ENCODE measurements at regions not wholly inside any gene's neighbourhood (a gene's known extent, or its start where the extent isn't known, plus 50 kb on each side); places are given as distances from the start of the nearest gene placed in this dataset.

DNA sequence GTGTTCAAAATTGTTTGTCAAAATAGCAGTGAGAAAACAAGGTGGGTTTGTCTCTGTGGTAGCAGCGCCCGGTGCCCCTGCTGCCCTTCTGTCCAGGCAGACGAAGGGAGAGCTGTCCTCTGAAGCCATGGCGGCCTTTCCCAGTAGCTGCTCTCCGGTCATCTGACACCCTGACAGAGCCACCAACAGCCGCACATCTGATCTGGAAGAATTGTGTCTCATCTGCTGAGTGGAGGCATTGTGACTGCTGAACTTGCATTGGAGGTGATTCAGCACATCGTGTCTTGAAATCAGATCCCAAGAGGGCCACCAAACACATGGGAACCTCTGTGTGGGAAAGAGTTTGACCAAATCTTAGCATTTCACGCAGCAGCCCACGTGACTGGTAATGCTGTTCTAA, 337.6 kb upstream of the IRX1 start:
- Mint-ChIP-seq H3K27me3 (no peaks in the 10 kb centered on the region), H3K4me1 (no peaks in the 10 kb centered on the region), H3K4me3 (no peak overlapping the region)

DNA sequence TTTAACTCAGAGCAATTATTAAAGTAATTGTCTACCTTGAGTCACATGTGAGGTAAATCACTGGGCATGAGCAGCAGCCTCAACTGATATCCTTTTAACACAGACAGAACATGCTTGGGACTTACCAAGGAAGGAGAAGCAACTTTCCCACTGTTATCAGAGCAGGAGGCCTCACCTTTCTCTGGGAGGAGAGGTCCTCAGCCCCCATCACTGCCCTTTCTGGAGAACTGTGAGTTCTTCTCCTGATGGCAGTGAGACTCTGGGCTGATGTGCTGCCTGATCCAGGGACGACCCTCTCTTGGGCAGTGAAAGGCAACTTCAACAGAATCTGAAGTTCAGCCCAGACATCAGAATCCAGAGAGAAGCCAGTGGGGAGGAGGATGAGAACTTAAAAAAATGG, 343.4 kb upstream of the IRX1 start:
- no peaks in the 10 kb centered on the region for H3K4me1 Mint-ChIP-seq
- H3K9me3 Mint-ChIP-seq = peaks cover 0 to 18% of the 10 kb centered on the region in 2 donors
- H3K4me3 Mint-ChIP-seq = no peak overlapping the region
- no peak for DNase-seq
- peaks cover 12% of the 10 kb centered on the region for H3K27me3 Mint-ChIP-seq
- no peak overlapping the region for H3K27ac Mint-ChIP-seq
- ATAC-seq = no peak

More for the DNA sequence above, 337.6 kb upstream of the IRX1 start:
- DNase-seq (no peak), ATAC-seq (no peak)
- Mint-ChIP-seq H3K9me3 (peaks cover 14 to 19% of the 10 kb centered on the region in 2 donors), H3K27ac (no peak overlapping the region)

DNA sequence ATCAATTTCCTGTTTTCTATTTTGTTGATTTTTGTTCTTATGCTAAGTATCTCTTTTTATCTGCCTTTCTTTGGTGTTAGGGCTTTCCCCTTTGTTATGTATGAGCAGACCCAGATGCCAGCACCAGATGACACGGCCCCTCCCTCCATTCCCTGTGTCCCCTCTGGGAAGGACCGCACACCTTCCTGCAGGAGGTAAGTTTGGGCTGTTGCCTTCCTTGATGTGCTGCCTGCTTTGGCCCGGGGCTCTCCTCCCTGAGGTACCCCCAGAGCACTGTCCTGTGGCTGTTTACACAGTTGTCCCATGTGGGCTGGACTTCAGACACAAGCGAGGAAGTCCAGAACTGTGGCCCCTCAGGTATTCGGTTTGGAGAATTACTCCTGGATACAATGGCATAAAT, 343.8 kb upstream of the IRX1 start:
- H3K9me3 Mint-ChIP-seq = peaks cover 0 to 18% of the 10 kb centered on the region in 2 donors
- H3K4me3 Mint-ChIP-seq = no peak overlapping the region
- H3K27me3 Mint-ChIP-seq = peaks cover 12% of the 10 kb centered on the region
- H3K27ac Mint-ChIP-seq = no peak overlapping the region
- ATAC-seq (no peak), DNase-seq (no peak)
- no peaks in the 10 kb centered on the region for H3K4me1 Mint-ChIP-seq

DNA sequence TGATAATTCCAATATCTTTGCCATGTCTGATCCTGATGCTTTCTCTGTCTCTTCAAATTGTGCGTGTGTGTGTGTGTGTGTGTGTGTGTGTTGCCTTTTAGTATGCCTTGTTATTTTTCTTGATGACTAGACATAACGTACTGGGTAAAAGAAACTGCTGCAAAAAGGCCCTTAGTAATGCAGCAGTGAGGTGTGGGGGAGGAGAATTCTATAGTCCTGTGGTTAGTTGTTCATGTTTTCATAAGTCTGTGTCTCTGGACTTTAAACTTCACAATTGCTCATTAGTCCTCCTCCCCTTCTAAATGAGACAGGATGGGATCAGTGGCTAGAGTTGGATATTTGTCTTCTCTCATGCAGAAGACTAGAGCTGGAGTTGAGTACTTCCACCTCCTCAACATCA, 346.2 kb upstream of the IRX1 start:
- Mint-ChIP-seq H3K4me1 (no peaks in the 10 kb centered on the region), H3K9me3 (peaks cover 0 to 18% of the 10 kb centered on the region in 2 donors), H3K4me3 (no peak overlapping the region), H3K27ac (no peak overlapping the region), H3K27me3 (peaks cover 12% of the 10 kb centered on the region)
- ATAC-seq (no peak), DNase-seq (no peak)

DNA sequence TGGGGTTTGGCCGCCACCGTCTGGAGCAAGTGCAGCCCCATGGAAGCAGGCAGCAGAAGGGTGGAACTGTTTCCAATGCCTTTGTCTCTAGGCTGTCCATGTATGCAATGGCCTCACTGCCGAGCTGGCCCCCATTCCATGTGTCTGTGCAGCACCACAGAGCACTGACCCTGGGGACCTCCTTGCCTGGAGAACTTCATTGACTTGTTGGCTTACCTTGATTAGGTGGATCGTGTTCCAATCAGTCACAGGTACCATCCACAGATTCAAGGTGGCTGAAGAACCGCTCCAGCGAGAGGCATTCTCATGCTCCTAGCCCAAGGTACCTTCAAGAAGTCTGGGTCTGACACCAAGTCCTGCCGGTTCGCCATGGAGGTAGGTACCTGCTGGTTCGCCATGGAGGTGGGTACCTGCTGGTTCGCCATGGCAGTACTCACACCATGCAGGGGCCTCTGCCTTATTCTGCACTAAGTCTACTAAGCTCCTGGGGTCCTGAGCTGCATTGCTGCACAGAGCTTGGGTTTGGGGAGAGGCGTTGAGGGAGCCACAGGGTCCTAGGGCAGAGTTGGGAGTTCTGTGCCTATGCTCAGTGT, 358.3 kb upstream of the IRX1 start:
- Mint-ChIP-seq H3K4me3 (no peak overlapping the region), H3K27ac (no peak overlapping the region), H3K27me3 (no peaks in the 10 kb centered on the region), H3K9me3 (peaks cover 0 to 39% of the 10 kb centered on the region in 2 donors), H3K4me1 (no peaks in the 10 kb centered on the region)
- no peak for DNase-seq
- no peak for ATAC-seq

DNA sequence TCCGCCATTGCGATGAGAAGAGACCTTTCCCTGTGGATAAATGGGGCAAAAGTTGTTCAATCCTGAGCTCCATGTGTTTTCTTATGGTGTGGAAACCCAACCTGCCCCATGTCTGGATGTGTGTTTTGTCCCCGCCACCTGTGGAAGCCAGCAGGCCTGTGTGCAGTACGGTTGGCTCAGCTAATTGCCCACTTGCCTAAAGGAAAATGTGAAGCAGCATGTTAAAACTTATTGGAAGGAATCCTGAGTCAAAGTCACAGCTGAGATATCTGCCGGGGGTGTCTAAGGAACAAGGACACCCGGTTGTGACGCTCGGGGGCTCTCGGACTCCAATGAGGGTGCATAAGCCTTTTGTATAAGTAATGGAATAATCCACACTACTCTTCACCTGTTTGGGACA, 361.1 kb upstream of the IRX1 start:
- Mint-ChIP-seq H3K4me1 (no peaks in the 10 kb centered on the region), H3K9me3 (peaks cover 0 to 37% of the 10 kb centered on the region in 2 donors), H3K27ac (no peak overlapping the region)

DNA sequence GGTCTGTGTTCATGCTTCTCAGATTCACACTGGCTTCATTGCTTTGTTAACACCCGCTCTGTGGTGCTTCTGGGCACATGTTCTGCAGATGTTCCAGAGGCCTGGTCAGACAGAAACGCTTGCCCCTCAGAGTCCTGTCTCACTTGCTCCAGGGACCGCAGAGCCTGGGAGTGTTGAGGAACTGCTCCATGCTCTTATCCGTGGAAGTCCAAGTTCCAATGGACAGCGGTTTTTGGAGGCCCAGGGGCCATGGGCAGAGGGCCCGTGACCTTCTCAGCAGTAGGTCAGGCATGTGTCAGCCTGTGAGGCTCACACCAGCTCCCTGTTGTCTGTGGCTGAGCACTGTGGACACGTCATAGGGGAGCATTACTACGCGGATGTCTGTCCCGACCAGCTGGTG, 364.7 kb upstream of the IRX1 start:
- no peak for ATAC-seq
- H3K27me3 Mint-ChIP-seq = no peaks in the 10 kb centered on the region
- H3K27ac Mint-ChIP-seq = no peak overlapping the region

More for the DNA sequence above, 361.1 kb upstream of the IRX1 start:
- Mint-ChIP-seq H3K27me3 (no peaks in the 10 kb centered on the region), H3K4me3 (no peak overlapping the region)
- no peak for ATAC-seq
- DNase-seq = no peak

DNA sequence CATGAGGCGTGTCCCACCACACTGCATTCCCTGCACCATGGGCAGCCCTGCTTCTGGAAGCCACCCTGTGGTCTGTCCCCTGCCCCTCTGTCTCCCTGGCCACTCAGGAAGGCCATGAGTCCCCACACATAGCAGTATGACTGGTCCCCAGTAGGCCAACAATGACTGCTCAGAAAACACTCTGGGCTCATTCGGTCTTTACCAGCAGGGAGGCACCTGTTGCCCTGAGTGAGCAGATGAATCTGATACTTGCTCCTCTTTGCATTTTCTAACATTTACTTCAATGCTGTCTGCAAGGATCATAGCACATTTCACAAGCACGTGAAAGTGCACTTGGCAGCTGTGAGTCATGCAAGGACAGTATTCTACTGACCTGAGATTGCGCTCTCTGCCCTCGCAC, 365.4 kb upstream of the IRX1 start:
- H3K27ac Mint-ChIP-seq = no peak overlapping the region
- ATAC-seq (no peak), DNase-seq (no peak)
- H3K4me1 Mint-ChIP-seq = no peaks in the 10 kb centered on the region
- no peaks in the 10 kb centered on the region for H3K27me3 Mint-ChIP-seq
- peaks cover 0 to under 1% of the 10 kb centered on the region in 2 donors for H3K9me3 Mint-ChIP-seq
- no peak overlapping the region for H3K4me3 Mint-ChIP-seq

More for the DNA sequence above, 364.7 kb upstream of the IRX1 start:
- H3K9me3 Mint-ChIP-seq = peaks cover 0 to 8% of the 10 kb centered on the region in 2 donors
- H3K4me3 Mint-ChIP-seq = no peak overlapping the region
- H3K4me1 Mint-ChIP-seq = no peaks in the 10 kb centered on the region
- DNase-seq = no peak

DNA sequence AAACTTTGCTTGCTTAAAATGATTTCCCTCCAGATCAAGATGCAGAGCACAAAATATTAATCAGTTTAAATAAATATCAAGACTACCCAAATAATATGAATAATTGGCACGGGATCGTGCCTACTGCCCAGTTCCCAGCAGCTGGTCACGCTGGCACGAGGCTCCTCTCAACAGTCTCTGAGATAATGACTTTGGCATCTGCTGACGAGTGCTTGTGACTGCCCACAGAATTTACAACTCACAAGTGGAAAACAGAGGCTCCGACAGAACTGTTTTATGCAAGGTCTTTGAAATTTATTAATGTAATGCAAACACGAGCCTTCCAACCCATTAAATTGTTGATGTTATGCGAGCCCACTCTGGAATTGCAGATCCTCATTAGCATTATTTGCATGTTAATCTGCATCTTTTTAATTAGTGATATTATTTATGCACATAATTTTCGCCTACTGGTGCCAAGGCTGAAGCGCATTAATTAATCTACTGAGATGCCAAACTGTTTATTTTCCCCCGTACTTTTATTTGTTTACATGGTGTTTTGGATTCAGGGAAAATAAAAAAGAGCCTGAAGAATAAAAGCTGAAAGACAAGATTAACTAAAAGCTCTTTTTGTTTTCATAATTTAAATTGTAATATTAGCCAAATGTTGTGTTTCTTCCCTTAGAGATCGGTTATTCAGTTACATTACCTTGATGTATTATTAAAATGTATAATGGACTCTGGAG, 369.3 kb upstream of the IRX1 start:
- DNase-seq (no peak), ATAC-seq (no peak)
- H3K4me1 Mint-ChIP-seq = no peaks in the 10 kb centered on the region
- no peak overlapping the region for H3K4me3 Mint-ChIP-seq
- H3K27me3 Mint-ChIP-seq = no peaks in the 10 kb centered on the region
- H3K27ac Mint-ChIP-seq = no peak overlapping the region
- no peaks in the 10 kb centered on the region for H3K9me3 Mint-ChIP-seq

DNA sequence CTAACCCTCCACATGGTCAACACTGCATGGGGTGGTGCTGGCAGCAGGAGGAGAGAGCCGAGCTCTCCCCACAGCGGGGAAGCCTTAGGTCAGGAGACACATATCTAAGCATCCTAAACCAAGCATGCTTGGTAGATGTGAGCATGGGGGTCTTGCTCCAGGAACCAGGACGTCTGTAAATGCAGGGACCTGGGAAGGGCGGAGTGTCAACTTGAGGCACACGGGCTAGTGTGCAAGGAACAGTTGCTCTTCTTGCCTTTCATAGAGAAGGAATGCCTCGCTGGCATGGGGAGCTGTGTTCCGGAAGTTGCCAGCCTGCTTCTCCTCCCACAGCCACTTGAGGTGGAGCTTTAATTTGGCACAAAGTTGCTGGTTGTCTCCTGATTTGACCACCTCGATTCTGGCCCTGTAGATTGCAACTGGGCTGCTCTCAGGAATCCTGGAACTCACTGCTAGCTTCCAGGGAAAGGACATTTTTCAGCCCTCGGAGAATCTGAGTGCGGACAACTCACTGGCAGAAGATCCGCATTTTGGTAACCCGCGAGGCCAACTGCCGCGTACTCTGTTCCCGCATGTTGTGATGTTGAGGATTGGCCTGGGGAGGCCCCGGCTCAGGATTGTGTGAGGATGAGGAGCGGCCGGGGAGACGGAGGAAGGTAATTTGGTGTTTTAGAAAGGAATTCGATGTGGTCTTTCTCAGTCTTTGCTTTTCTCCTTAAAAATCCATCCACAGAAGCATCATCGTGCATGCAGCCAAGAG, 370.3 kb upstream of the IRX1 start:
- ATAC-seq (no peak), DNase-seq (no peak)
- Mint-ChIP-seq H3K4me3 (no peak overlapping the region), H3K4me1 (no peaks in the 10 kb centered on the region), H3K27ac (no peak overlapping the region), H3K27me3 (no peaks in the 10 kb centered on the region), H3K9me3 (no peaks in the 10 kb centered on the region)

DNA sequence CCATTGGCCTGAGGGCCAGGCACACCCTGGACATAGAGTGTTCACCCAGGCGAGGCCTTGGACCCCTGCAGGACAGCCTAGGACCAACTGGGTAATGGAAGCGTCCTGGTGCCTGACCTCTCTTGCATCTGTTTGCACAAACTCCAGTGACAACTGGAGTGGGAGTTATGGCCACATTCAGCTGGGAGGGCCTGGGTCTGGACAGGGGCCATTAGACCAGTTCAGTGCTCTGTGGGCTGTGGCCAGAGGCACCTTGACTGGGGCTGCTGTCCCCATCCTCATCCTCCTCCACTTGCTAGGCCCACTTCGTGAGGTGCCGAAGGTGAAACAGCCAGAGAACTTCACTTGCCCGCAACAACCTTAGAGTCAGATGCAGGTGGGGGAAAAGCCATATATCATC, 372.7 kb upstream of the IRX1 start:
- H3K27ac Mint-ChIP-seq = no peak overlapping the region
- H3K4me3 Mint-ChIP-seq = no peak overlapping the region
- no peaks in the 10 kb centered on the region for H3K4me1 Mint-ChIP-seq
- no peak for DNase-seq
- no peaks in the 10 kb centered on the region for H3K9me3 Mint-ChIP-seq
- ATAC-seq = no peak
- H3K27me3 Mint-ChIP-seq = no peaks in the 10 kb centered on the region

DNA sequence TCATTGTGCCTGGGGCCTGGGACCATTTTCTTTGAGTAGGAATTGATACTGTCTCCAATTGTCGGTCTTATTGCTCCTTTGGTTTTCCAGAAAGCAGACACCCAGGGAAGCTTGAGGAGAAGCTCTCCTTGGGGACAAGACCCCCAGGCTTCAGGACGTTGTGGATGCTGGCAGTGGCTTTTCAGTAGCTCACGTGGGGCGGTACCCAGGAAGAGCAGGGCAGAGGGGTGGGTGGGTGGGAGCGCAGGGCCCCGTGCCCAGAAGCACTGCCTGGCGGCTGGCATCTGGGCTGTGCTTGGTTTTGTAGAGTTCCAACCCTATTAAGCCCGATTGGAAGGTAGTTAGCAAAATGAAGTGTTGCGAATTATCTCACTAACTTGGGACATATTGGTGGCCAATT, 374.2 kb upstream of the IRX1 start:
- no peak for ATAC-seq
- Mint-ChIP-seq H3K27me3 (no peaks in the 10 kb centered on the region), H3K4me1 (no peaks in the 10 kb centered on the region), H3K27ac (no peak overlapping the region), H3K4me3 (no peak overlapping the region), H3K9me3 (no peaks in the 10 kb centered on the region)
- DNase-seq = no peak

DNA sequence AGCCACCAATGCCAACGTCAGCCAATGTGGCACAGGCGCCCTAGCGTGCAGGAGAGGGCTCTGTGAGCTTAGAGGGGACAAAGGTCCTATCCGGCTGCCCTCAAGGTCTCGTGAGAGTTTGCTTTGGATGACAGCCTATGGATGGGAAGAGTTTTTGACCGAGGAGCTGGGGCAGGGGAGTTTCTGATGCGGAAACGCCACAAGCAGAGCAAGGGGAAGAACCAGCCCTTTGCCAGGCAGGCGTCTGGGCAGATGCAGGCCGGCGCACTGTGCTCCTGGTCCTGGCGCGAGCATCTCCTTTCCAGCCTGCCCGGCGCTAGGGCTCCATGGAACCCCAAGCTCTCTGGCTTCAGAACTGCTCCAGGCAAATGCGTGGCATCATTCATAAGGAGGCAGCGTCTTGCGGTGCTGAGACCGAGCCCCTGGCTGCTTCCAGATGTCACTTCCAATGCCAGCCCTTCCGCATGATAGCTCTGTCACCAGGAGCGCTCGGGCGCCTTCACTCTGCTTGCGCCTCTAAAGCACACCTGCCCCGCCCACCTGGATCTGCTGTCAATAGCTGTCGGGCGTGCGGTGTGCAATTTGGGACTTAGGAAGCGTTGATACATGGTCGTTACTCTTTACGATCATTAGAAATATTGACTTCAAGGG, 374.9 kb upstream of the IRX1 start:
- Mint-ChIP-seq H3K9me3 (no peaks in the 10 kb centered on the region), H3K4me3 (no peak overlapping the region), H3K27ac (no peak overlapping the region), H3K4me1 (no peaks in the 10 kb centered on the region), H3K27me3 (no peaks in the 10 kb centered on the region)
- ATAC-seq (no peak), DNase-seq (no peak)

DNA sequence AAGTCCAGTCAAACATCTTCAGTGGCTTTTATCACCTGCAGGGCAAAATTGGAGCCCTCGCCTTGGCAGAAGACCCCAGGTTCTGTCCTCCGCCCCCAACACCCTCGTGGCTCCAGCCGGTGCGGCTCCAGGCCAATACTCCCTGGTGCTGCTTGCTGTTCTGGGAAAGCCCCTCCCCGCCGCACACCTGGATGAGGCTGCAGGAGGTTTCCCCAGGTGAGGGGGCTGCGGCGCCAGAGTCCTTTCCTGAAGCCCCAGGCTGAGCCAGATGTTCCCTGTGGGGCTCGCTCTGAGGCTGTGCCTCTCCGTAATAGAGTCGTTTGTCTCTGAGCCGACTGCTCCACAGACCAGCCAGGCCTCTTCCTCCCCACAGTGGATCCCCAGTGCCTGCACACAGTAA, 375.4 kb upstream of the IRX1 start:
- Mint-ChIP-seq H3K4me3 (no peak overlapping the region), H3K27me3 (no peaks in the 10 kb centered on the region), H3K9me3 (no peaks in the 10 kb centered on the region), H3K4me1 (no peaks in the 10 kb centered on the region), H3K27ac (no peak overlapping the region)
- DNase-seq (no peak), ATAC-seq (no peak)

DNA sequence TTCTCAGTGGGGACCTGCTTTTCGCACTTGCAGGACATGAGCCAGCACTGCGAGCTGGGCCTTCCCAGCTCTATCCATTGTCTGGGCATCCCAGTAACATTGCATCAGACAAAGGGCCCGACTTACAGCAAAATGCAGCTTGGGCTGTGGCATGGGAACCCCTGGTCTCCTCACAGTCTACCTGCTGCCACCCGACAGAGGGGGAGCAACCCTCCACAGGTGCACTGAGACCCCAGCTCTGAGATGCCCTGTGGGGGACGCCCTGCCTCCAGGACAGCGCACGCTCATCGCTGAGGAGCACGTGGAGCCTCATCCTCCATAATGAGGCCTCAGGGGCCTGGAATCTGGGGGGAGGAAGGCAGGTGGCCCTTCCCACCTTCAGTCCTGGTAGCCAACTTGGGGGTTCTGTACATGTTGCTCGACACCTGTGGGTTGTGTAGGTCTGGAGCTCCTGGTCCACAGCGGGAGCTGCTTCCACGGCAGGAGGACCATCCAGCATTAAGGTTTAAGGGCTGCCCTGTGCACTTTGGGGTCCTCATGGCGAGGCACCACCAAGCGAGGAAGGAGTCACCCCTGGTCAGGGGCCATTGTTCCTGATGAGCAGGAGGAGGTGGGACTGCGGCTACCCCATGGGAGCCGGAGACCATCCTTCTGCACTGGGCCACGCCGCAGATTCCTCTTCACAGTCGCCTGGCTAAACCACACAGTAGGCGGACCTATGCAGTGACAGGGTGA, 376.5 kb upstream of the IRX1 start:
- H3K9me3 Mint-ChIP-seq = no peaks in the 10 kb centered on the region

More for the DNA sequence above, 376.5 kb upstream of the IRX1 start:
- Mint-ChIP-seq H3K27me3 (no peaks in the 10 kb centered on the region), H3K4me3 (no peak overlapping the region), H3K27ac (peak overlapping the region in 1 of 2 donors; percentile 27), H3K4me1 (no peaks in the 10 kb centered on the region)
- DNase-seq (no peak), ATAC-seq (no peak)

Data from stimulated activated naive CD8-positive, alpha-beta T cell treated with anti-CD3 and anti-CD28 coated beads, Interleukin-15, amount 100 ng/mL, for 72 hours (primary cell).